ENCODE measurements at regions not wholly inside any gene's neighbourhood (a gene's known extent, or its start where the extent isn't known, plus 50 kb on each side); places are given as distances from the start of the nearest gene placed in this dataset.

DNA sequence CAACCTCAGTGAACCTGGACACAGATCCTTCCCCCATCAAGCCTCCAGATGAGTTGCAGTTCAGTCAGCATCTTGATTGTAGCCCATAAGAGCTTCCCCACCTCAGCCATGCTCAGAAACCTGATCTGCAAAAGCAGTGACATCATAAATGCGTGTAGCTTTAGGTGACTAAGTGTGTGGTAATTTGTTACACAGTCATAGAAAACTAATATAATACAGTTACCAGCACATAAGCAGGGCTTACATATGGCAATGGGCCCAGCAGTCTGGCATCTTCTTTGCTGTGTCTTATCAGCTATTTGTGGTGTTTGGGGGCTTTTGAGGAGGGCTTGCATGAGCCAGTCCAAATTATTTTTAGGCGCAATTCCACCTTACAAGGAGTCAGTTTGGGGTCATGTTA is 807.0 kb downstream of the SLC4A3 start:
- intact Hi-C loops (cut with DNase I; ENCODE audit: low total_unique reads), result no loop called here
- Histone ChIP-seq H3K27ac (no peak overlapping the region), H3K9me3 (peaks cover 0 to under 1% (median 0%) of the 10 kb centered on the region in 8 donors), H3K27me3 (replicated peaks in 1 of 7) (no peaks in the 10 kb centered on the region), H3K4me3 (no peak overlapping the region), H3K36me3 (no peaks in the 10 kb centered on the region), H3K4me1 (no peaks in the 10 kb centered on the region)
- 72 to 93% (median 83%) methylated on average over 2 of the region's 2 CpGs for WGBS, 5 donors
- no peak for DNase-seq
- TF ChIP-seq POLR2AphosphoS5 (IDR thresholded peaks at IDR 0.05) (no peak), POLR2A (IDR thresholded peaks at IDR 0.05) (no peak)
- TF ChIP-seq, protein P1, sequence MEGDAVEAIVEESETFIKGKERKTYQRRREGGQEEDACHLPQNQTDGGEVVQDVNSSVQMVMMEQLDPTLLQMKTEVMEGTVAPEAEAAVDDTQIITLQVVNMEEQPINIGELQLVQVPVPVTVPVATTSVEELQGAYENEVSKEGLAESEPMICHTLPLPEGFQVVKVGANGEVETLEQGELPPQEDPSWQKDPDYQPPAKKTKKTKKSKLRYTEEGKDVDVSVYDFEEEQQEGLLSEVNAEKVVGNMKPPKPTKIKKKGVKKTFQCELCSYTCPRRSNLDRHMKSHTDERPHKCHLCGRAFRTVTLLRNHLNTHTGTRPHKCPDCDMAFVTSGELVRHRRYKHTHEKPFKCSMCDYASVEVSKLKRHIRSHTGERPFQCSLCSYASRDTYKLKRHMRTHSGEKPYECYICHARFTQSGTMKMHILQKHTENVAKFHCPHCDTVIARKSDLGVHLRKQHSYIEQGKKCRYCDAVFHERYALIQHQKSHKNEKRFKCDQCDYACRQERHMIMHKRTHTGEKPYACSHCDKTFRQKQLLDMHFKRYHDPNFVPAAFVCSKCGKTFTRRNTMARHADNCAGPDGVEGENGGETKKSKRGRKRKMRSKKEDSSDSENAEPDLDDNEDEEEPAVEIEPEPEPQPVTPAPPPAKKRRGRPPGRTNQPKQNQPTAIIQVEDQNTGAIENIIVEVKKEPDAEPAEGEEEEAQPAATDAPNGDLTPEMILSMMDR (IDR thresholded peaks at IDR 0.05 in 8 of 11, conservative IDR thresholded peaks at IDR 0.05 in 3 of 11), result no peak

DNA sequence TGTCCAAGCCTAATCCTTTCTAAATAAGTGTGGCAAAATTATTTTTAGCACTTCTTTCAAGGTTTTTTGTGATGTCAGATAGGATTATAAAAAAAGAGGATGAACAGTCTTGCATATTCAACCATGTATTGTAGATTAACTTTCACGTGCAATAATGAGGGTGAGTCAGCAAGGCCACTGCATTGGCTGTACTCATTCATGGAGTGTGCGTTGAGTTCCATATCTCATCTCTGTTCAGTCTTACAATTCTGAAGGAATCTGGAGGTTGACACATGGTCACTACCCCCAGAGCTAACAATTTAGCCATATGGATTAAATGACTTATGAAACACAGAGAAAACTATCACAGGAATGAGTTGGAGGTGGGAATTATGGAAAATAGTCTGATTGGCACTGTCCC is 810.5 kb downstream of the SLC4A3 start:
- DNase-seq, result no peak
- Histone ChIP-seq H3K36me3 (no peaks in the 10 kb centered on the region), H3K9me3 (peaks cover 0 to 2% (median 0%) of the 10 kb centered on the region in 8 donors), H3K4me3 (no peak overlapping the region), H3K27ac (no peak overlapping the region), H3K27me3 (replicated peaks in 1 of 7) (no peaks in the 10 kb centered on the region), H3K4me1 (no peaks in the 10 kb centered on the region)
- intact Hi-C loops (cut with DNase I; ENCODE audit: low total_unique reads), result no loop called here
- TF ChIP-seq POLR2AphosphoS5 (IDR thresholded peaks at IDR 0.05), result no peak
- TF ChIP-seq, protein P1 (IDR thresholded peaks at IDR 0.05 in 8 of 11, conservative IDR thresholded peaks at IDR 0.05 in 3 of 11), result no peak
- no peak for TF ChIP-seq POLR2A (IDR thresholded peaks at IDR 0.05)
- 81 to 95% (median 88%) methylated on average over 2 of the region's 2 CpGs for WGBS, 5 donors

DNA sequence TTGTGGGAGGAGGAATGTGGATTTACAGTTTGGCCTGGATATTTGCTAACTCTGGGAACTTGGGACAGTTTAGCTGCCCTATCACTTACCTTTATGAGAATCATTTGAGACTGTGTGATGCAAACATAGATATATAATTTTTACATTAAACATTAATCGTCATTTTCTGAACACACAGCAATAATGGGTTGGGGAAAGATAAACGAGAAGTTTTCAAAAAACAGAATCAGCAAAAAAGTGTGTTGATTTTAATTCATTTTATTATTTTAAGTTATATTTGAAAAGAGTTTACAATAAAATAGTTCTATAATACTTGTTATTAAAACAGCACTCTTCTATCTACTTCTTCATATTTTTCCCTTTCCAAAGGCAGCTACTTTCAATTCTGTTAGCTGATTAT is 813.3 kb downstream of the SLC4A3 start:
- H3K27ac ChIP-seq, result no peak overlapping the region
- no peak overlapping the region for H3K4me3 ChIP-seq
- H3K4me1 ChIP-seq, result no peaks in the 10 kb centered on the region
- TF ChIP-seq, protein P1 (IDR thresholded peaks at IDR 0.05 in 8 of 11, conservative IDR thresholded peaks at IDR 0.05 in 3 of 11), result no peak
- TF ChIP-seq POLR2A (IDR thresholded peaks at IDR 0.05), result no peak
- no peak for TF ChIP-seq POLR2AphosphoS5 (IDR thresholded peaks at IDR 0.05)
- H3K36me3 ChIP-seq, result no peaks in the 10 kb centered on the region
- peaks cover 0 to 2% (median 0%) of the 10 kb centered on the region in 8 donors for H3K9me3 ChIP-seq
- H3K27me3 ChIP-seq (replicated peaks in 1 of 7), result no peaks in the 10 kb centered on the region
- intact Hi-C loops (cut with DNase I; ENCODE audit: low total_unique reads), result no loop called here
- no peak for DNase-seq
- WGBS, 5 donors, result 89 to 96% (median 91%) methylated on average over 2 of the region's 2 CpGs

DNA sequence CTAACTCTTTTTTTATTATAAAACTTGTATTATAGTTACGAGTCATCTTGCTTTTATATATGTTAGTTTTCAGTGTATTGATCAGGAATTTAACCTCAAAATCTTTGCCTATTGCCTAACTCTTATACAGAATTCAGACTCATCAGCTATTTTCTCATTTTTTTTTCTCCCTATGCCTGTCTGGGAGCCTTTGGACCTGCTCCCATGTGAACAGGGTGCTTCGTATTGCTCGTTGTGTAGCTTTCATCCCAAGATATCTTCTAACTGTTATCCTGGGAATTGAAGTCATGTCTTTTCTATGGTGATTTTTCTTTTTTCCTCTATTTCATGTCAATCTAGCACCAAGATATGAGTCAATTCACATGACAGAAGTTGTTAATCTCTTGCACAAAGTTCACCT is 814.0 kb downstream of the SLC4A3 start:
- WGBS, 5 donors, result 89 to 94% (median 89%) methylated on average over 3 of the region's 3 CpGs
- no peaks in the 10 kb centered on the region for H3K36me3 ChIP-seq
- H3K4me1 ChIP-seq, result no peaks in the 10 kb centered on the region
- H3K4me3 ChIP-seq, result no peak overlapping the region
- intact Hi-C loops (cut with DNase I; ENCODE audit: low total_unique reads), result no loop called here
- no peak overlapping the region for H3K27ac ChIP-seq
- H3K9me3 ChIP-seq, result peaks cover 0 to 6% (median 0%) of the 10 kb centered on the region in 8 donors
- no peaks in the 10 kb centered on the region for H3K27me3 ChIP-seq (replicated peaks in 1 of 7)
- no peak for TF ChIP-seq POLR2AphosphoS5 (IDR thresholded peaks at IDR 0.05)
- TF ChIP-seq POLR2A (IDR thresholded peaks at IDR 0.05), result no peak
- TF ChIP-seq, protein P1 (IDR thresholded peaks at IDR 0.05 in 8 of 11, conservative IDR thresholded peaks at IDR 0.05 in 3 of 11), result no peak
- DNase-seq, result no peak
